HCT116 (cell line): ENCODE measurements at regions not wholly inside any gene's neighbourhood (a gene's known extent, or its start where the extent isn't known, plus 50 kb on each side); places are given as distances from the start of the nearest gene placed in this dataset.

Experiments used
- ATAC-seq: fragments of 200-7000 bp; cut with Tn5 transposase; 2 replicates; pipeline ENCODE4 v1.9.1; 2020; ENCODE audit warnings: mild to moderate bottlenecking, moderate library complexity
- BruUV-seq: library from RNA; stranded (reverse); fragments of 400-500 nt; replicated peaks from 2 replicates; lab custom pipeline; 2021; lab: Mats Ljungman, UMichigan
- CTCF ChIA-PET: fragments of 300-600 bp; sonication (Branson Sonifier 250); formaldehyde crosslinking; loops from one replicate; lab custom pipeline; 2021; ENCODE audit warnings: antibody characterized with exemption; lab: Charles Lee
- POLR2A ChIA-PET: fragments of 300-600, 350-600 bp; sonication (Branson Sonifier 250); formaldehyde crosslinking; loops from one replicate; lab custom pipeline; 2021; ENCODE audit warnings: antibody characterized with exemption; lab: Charles Lee
- RAD21 ChIA-PET, 2 experiments: fragments of 300-600 bp; sonication (Branson Sonifier 250); formaldehyde crosslinking; loops; one replicate each; lab custom pipeline; 2023; ENCODE audit warnings: low total read pairs in 2 of 2; ENCODE audit not compliant: uncharacterized antibody in 2 of 2, unreplicated experiment in 2 of 2, low non-redundant PET in 1 of 2; lab: Charles Lee
- DNase-seq: peaks from one replicate; pipeline ENCODE4 v3.0.0-alpha.2; 2010; ENCODE audit warnings: low read depth, low spot score
- H2AFZ ChIP-seq: fragments of 200-600 bp; shearing (Covaris generic), sonication (generic); 2 replicates; pipeline ENCODE4 v1.6.1; 2017; ENCODE audit warnings: low read depth, mixed run types, mixed read lengths, antibody characterized with exemption, low read length; ENCODE audit not compliant: poor library complexity, severe bottlenecking
- H3K27ac ChIP-seq: 2 replicates; pipeline ENCODE4 v1.5.1; 2012; ENCODE audit warnings: low read depth, low read length
- H3K27me3 ChIP-seq: fragments of 200-600 bp; sonication (generic); 2 replicates; pipeline ENCODE4 v1.6.1; 2016; ENCODE audit warnings: mixed run types, low read length, mixed read lengths; ENCODE audit not compliant: insufficient read depth
- H3K36me3 ChIP-seq, 2 experiments: fragments of 200-500 bp in 1 of 2; fragments of 200-600 bp in 1 of 2; sonication (Bioruptor generic) in 1 of 2; sonication (generic) in 1 of 2; 2 replicates each; pipeline versions ENCODE4 v1.5.1 to v1.6.1; 2014 to 2016; ENCODE audit warnings: low read length in 2 of 2, inconsistent platforms in 1 of 2, mixed read lengths in 1 of 2, mixed run types in 1 of 2; ENCODE audit not compliant: insufficient read depth in 2 of 2, control insufficient read depth in 1 of 2
- H3K4me1 ChIP-seq, 2 experiments: fragments of 200-600 bp in 1 of 2; sonication (generic) in 1 of 2; 2 replicates each; pipeline versions ENCODE4 v1.5.1 to v1.6.1; 2012 to 2017; ENCODE audit warnings: low read length in 2 of 2, inconsistent platforms in 1 of 2, mild to moderate bottlenecking in 1 of 2, mixed read lengths in 1 of 2, mixed run types in 1 of 2, moderate library complexity in 1 of 2; ENCODE audit not compliant: insufficient read depth in 2 of 2, control insufficient read depth in 1 of 2
- H3K4me2 ChIP-seq: fragments of 200-600 bp; sonication (generic); 2 replicates; pipeline ENCODE4 v1.6.1; 2017; ENCODE audit warnings: mixed run types, low read length, mixed read lengths
- H3K4me3 ChIP-seq, 2 experiments: fragments of 200-600 bp in 1 of 2; sonication (generic) in 1 of 2; replicated peaks in 1 of 2; 2 replicates each; pipeline ENCODE4 v1.5.1; 2011 to 2016; ENCODE audit warnings: low read length in 2 of 2, control low read depth in 1 of 2, low read depth in 1 of 2, mild to moderate bottlenecking in 1 of 2, mixed read lengths in 1 of 2, mixed run types in 1 of 2
- H3K79me2 ChIP-seq: fragments of 200-600 bp; sonication (generic); 2 replicates; pipeline ENCODE4 v1.6.1; 2017; ENCODE audit warnings: mild to moderate bottlenecking, mixed run types, low read length, moderate library complexity, mixed read lengths; ENCODE audit not compliant: insufficient read depth
- H3K9ac ChIP-seq: fragments of 200-600 bp; sonication (generic); 2 replicates; pipeline ENCODE4 v1.6.1; 2016; ENCODE audit warnings: low read length, mixed read lengths
- H3K9me2 ChIP-seq: fragments of 200-600 bp; sonication (generic), shearing (Covaris generic); 2 replicates; pipeline ENCODE4 v1.6.1; 2017; ENCODE audit warnings: mixed run types, mild to moderate bottlenecking, moderate library complexity; ENCODE audit not compliant: insufficient read depth
- H3K9me3 ChIP-seq, 2 experiments: fragments of 200-500 bp in 1 of 2; fragments of 200-600 bp in 1 of 2; sonication (Bioruptor generic) in 1 of 2; sonication (generic) in 1 of 2; 2 replicates each; pipeline ENCODE4 v1.6.1; 2014 to 2017; ENCODE audit warnings: low read length in 2 of 2, mixed read lengths in 2 of 2, inconsistent platforms in 1 of 2, low read depth in 1 of 2, mild to moderate bottlenecking in 1 of 2, mixed run types in 1 of 2, moderate library complexity in 1 of 2; ENCODE audit not compliant: control insufficient read depth in 1 of 2, insufficient read depth in 1 of 2
- H4K20me1 ChIP-seq: fragments of 200-600 bp; sonication (generic), shearing (Covaris generic); 2 replicates; pipeline ENCODE4 v1.6.1; 2017; ENCODE audit warnings: mixed run types, mild to moderate bottlenecking, moderate library complexity; ENCODE audit not compliant: insufficient read depth
- CEBPB ChIP-seq: IDR thresholded peaks from 2 replicates; pipeline ENCODE4 v1.6.1; 2012; ENCODE audit warnings: low read depth
- EGR1 ChIP-seq: IDR thresholded peaks from 2 replicates; pipeline ENCODE4 v1.6.1; 2012; ENCODE audit warnings: low read depth
- FOSL1 ChIP-seq: IDR thresholded peaks from 2 replicates; pipeline ENCODE4 v1.6.1; 2012; ENCODE audit warnings: low read depth
- JUND ChIP-seq: IDR thresholded peaks from 2 replicates; pipeline ENCODE4 v1.6.1; 2012
- RAD21 ChIP-seq: IDR thresholded peaks from 2 replicates; pipeline ENCODE4 v1.6.1; 2012; ENCODE audit warnings: low read depth, mild to moderate bottlenecking
- SP1 ChIP-seq: IDR thresholded peaks from 2 replicates; pipeline ENCODE4 v1.6.1; 2012; ENCODE audit warnings: low read depth
- ZFX ChIP-seq: fragments of 450-650 bp; IDR thresholded peaks from 2 replicates; pipeline ENCODE4 v1.6.1; 2017
- ZNF274 ChIP-seq: fragments of 200-500 bp; sonication (Bioruptor generic); IDR thresholded peaks from 2 replicates; pipeline ENCODE4 v1.6.1; 2014; ENCODE audit warnings: mild to moderate bottlenecking, low read depth, low read length, inconsistent platforms
- intact Hi-C: fragments of 100-400 bp; cut with micrococcal nuclease; formaldehyde crosslinking; loops from 2 replicates; pipeline ENCODE4 v1.10.0; 2022
- TF ChIP-seq, protein P1 (sequence below): IDR thresholded peaks from 2 replicates; pipeline ENCODE4 v1.6.1; 2012
- TF ChIP-seq, protein P2 (sequence below): IDR thresholded peaks from 2 replicates; pipeline ENCODE4 v1.6.1; 2012

- no peak for TF ChIP-seq RAD21
- TF ChIP-seq, protein P1, sequence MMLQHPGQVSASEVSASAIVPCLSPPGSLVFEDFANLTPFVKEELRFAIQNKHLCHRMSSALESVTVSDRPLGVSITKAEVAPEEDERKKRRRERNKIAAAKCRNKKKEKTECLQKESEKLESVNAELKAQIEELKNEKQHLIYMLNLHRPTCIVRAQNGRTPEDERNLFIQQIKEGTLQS, result no peak
Measured at GRCh38 chr4:141416677-141417363, 196.1 kb downstream of the ZNF330 start (continued).

DNA sequence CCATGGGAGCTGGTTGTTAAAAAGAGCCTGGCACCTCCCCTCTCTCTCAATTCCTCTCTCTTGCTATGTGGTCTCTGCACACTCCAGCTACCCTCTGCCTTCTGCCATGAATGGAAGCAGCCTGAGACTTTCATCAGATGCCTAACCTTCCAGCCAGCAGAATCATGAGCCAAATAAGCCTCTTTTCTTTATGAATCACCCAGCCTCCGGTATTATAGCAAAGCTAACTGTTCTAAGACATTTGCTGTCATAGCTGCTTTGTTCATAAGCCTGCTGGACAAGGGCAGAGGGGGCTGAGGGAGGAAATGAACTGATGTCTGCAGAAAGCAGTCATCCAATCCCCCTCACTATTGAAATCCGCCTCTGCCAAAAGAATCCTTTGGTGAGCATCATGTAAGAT lies 196.7 kb downstream of the ZNF330 start:
- CTCF ChIA-PET, result no interaction called here
- H3K4me3 ChIP-seq, result no peak overlapping the region
- no peak overlapping the region for H3K4me2 ChIP-seq
- no peaks in the 10 kb centered on the region for H3K27me3 ChIP-seq
- intact Hi-C loops, result no loop called here
- H3K4me1 ChIP-seq, result no peaks in the 10 kb centered on the region
- no peaks in the 10 kb centered on the region for H3K79me2 ChIP-seq
- no peak overlapping the region for H3K9ac ChIP-seq
- BruUV-seq, result no TSS peak
- ATAC-seq (no peak), DNase-seq (no peak)
- no peaks in the 10 kb centered on the region for H3K36me3 ChIP-seq
- no peak overlapping the region for H2AFZ ChIP-seq
- H3K9me3 ChIP-seq, result no peaks in the 10 kb centered on the region
- TF ChIP-seq JUND (no peak), ZNF274 (no peak), EGR1 (no peak), RAD21 (no peak)
- TF ChIP-seq, protein P2, sequence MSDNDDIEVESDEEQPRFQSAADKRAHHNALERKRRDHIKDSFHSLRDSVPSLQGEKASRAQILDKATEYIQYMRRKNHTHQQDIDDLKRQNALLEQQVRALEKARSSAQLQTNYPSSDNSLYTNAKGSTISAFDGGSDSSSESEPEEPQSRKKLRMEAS, result no peak
- TF ChIP-seq, protein P1, result no peak
- no peak overlapping the region for H3K27ac ChIP-seq
- RAD21 ChIA-PET, result no interaction called here
- H3K9me2 ChIP-seq, result no peaks in the 10 kb centered on the region
- POLR2A ChIA-PET, result no interaction called here
- H4K20me1 ChIP-seq, result no peaks in the 10 kb centered on the region

DNA sequence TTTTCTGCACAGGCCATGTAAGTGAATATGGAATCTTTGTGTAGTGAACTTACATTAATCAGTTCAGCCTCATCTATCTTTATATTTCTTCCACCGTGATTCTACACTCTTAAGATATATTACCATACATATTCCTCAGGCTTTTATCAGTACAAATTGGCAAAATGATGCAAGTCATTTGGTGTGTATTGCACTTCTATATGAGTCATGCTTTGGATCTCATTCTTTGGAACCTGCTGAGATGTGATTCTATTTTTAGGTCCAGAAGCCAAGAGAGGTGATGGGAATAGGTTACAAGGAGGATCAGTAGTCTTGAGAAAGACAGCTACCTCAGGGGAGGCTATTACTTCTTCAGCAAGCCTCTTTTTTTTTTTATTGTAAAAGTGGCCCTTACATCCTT lies 204.4 kb downstream of the ZNF330 start:
- H3K9me2 ChIP-seq, result no peaks in the 10 kb centered on the region
- no peak overlapping the region for H3K4me3 ChIP-seq
- H3K9me3 ChIP-seq, result no peaks in the 10 kb centered on the region
- no peaks in the 10 kb centered on the region for H3K79me2 ChIP-seq
- DNase-seq (peak; percentile 6), ATAC-seq (no peak)
- no peaks in the 10 kb centered on the region for H3K27me3 ChIP-seq
- ChIA-PET POLR2A (no interaction called here), CTCF (no interaction called here), RAD21 (no interaction called here)
- H4K20me1 ChIP-seq, result no peaks in the 10 kb centered on the region
- BruUV-seq, result no TSS peak
- TF ChIP-seq JUND (0 out of 2 replicates have a peak, but pooled peaks have one; percentile 25), CEBPB (peak; percentile 61), ZFX (no peak), FOSL1 (peak; percentile 27; the same call in 1 of the 2 replicates), SP1 (peak; percentile 25; the same call in 1 of the 2 replicates)
- H3K9ac ChIP-seq, result no peak overlapping the region
- H2AFZ ChIP-seq, result no peak overlapping the region
- H3K27ac ChIP-seq, result no peak overlapping the region
- intact Hi-C loops, result no loop called here
- peaks cover 0 to 10% of the 10 kb centered on the region in 2 experiments; a peak in 2 of 4 replicates for H3K4me1 ChIP-seq
- H3K36me3 ChIP-seq, result no peaks in the 10 kb centered on the region
- H3K4me2 ChIP-seq, result peak overlapping the region; percentile 44; the same call in 1 of the 2 replicates
